ENCODE measurements at regions not wholly inside any gene's neighbourhood (a gene's known extent, or its start where the extent isn't known, plus 50 kb on each side); places are given as distances from the start of the nearest gene placed in this dataset.
"Not testable (repeated sequence)": the region's sequence is repeated elsewhere in the genome, so short reads cannot be mapped to it uniquely, and the experiment has no call there.

GRCh38 chr1:117300183-117300582 lies 67.1 kb upstream of the MAN1A2 start:
- TF ChIP-seq CEBPB (IDR thresholded peaks at IDR 0.05; ENCODE audit: low read depth, low read length); POLR2A (IDR thresholded peaks at IDR 0.05; ENCODE audit: control extremely low read depth in 1 of 2, low read depth in 2 of 2, low read length in 2 of 2); MAX (IDR thresholded peaks at IDR 0.05); RAD21 (IDR thresholded peaks at IDR 0.05 in 1 of 2, conservative IDR thresholded peaks at IDR 0.05 in 1 of 2; ENCODE audit: low read depth in 2 of 2, low read length in 2 of 2); CTCF (IDR thresholded peaks at IDR 0.05; ENCODE audit: control extremely low read depth in 1 of 3, insufficient read depth in 1 of 3, low read depth in 1 of 3, low read length in 3 of 3); EGR1 (IDR thresholded peaks at IDR 0.05; ENCODE audit: borderline replicate concordance, low read depth, low read length); CHD7 (IDR thresholded peaks at IDR 0.05; ENCODE audit: insufficient replicate concordance, low read length); YY1 (IDR thresholded peaks at IDR 0.05; ENCODE audit: low read depth, low read length); NRF1 (IDR thresholded peaks at IDR 0.05; ENCODE audit: low read depth, low read length); SIRT6 (IDR thresholded peaks at IDR 0.05; ENCODE audit: low read length); GABPA (IDR thresholded peaks at IDR 0.05; ENCODE audit: borderline replicate concordance, insufficient read depth, low read length); ATF3 (IDR thresholded peaks at IDR 0.05; ENCODE audit: insufficient read depth, low read depth, low read length): not testable (repeated sequence)
